ENCODE measurements at regions not wholly inside any gene's neighbourhood (a gene's known extent, or its start where the extent isn't known, plus 50 kb on each side); places are given as distances from the start of the nearest gene placed in this dataset.
"Not testable (repeated sequence)": the region's sequence is repeated elsewhere in the genome, so short reads cannot be mapped to it uniquely, and the experiment has no call there.

GRCh38 chr22:27318516-27318915, 483.0 kb downstream of the MN1 start:
- no peak for TF ChIP-seq EZH2 (IDR thresholded peaks at IDR 0.05; ENCODE audit: borderline replicate concordance, low read depth, low read length, poor library complexity, severe bottlenecking)
- ChIA-PET POLR2A (ENCODE audit: low non-redundant PET) (no interaction called here), CTCF (no interaction called here)
- Histone ChIP-seq H3K27me3 (replicated peaks; ENCODE audit: insufficient read depth, low read depth, low read length, poor library complexity) (no peaks in the 10 kb centered on the region), H3K9me3 (ENCODE audit: low read depth, low read length, poor library complexity, severe bottlenecking) (peaks cover 7% of the 10 kb centered on the region), H3K36me3 (ENCODE audit: insufficient read depth, low read length, poor library complexity, severe bottlenecking) (no peaks in the 10 kb centered on the region), H3K27ac (ENCODE audit: low read depth, low read length, poor library complexity, severe bottlenecking) (peak overlapping the region; percentile 82), H3K4me1 (ENCODE audit: insufficient read depth, low read length, poor library complexity, severe bottlenecking) (peaks cover 29% of the 10 kb centered on the region), H3K4me3 (ENCODE audit: low read depth, low read length, poor library complexity, severe bottlenecking) (peak overlapping the region; percentile 25)
- DNase-seq (ENCODE audit: low spot score), result peak; percentile 92
- BruUV-seq (replicated peaks), result no TSS peak
- intact Hi-C loops (cut with micrococcal nuclease; ENCODE audit: unreplicated experiment), result no loop called here

- no peaks in the 10 kb centered on the region for H3K27me3 ChIP-seq (replicated peaks; ENCODE audit: insufficient read depth, low read depth, low read length, poor library complexity)
- H3K4me3 ChIP-seq (ENCODE audit: low read depth, low read length, poor library complexity, severe bottlenecking), result no peak overlapping the region
- no peaks in the 10 kb centered on the region for H3K36me3 ChIP-seq (ENCODE audit: insufficient read depth, low read length, poor library complexity, severe bottlenecking)
- no peak overlapping the region for H3K27ac ChIP-seq (ENCODE audit: low read depth, low read length, poor library complexity, severe bottlenecking)
- H3K4me1 ChIP-seq (ENCODE audit: insufficient read depth, low read length, poor library complexity, severe bottlenecking), result peaks cover 7% of the 10 kb centered on the region
- intact Hi-C loops (cut with micrococcal nuclease; ENCODE audit: unreplicated experiment), result no loop called here
- POLR2A ChIA-PET (ENCODE audit: low non-redundant PET), result no interaction called here
- no TSS peak for BruUV-seq (replicated peaks)
- H3K9me3 ChIP-seq (ENCODE audit: low read depth, low read length, poor library complexity, severe bottlenecking), result peaks cover 7% of the 10 kb centered on the region
- CTCF ChIA-PET, result no interaction called here
- TF ChIP-seq CTCF (conservative IDR thresholded peaks at IDR 0.05; ENCODE audit: low read depth, low read length), result no peak
- no peak for TF ChIP-seq EZH2 (IDR thresholded peaks at IDR 0.05; ENCODE audit: borderline replicate concordance, low read depth, low read length, poor library complexity, severe bottlenecking)
- no peak for DNase-seq (ENCODE audit: low spot score)
Measured at GRCh38 chr22:27323661-27324060, 477.9 kb downstream of the MN1 start.

- H3K4me3 ChIP-seq (ENCODE audit: low read depth, low read length, poor library complexity, severe bottlenecking); H3K9me3 ChIP-seq (ENCODE audit: low read depth, low read length, poor library complexity, severe bottlenecking); intact Hi-C loops (cut with micrococcal nuclease; ENCODE audit: unreplicated experiment); BruUV-seq (replicated peaks); H3K36me3 ChIP-seq (ENCODE audit: insufficient read depth, low read length, poor library complexity, severe bottlenecking); H3K27ac ChIP-seq (ENCODE audit: low read depth, low read length, poor library complexity, severe bottlenecking); H3K27me3 ChIP-seq (replicated peaks; ENCODE audit: insufficient read depth, low read depth, low read length, poor library complexity); DNase-seq (ENCODE audit: low spot score); H3K4me1 ChIP-seq (ENCODE audit: insufficient read depth, low read length, poor library complexity, severe bottlenecking); POLR2A ChIA-PET (ENCODE audit: low non-redundant PET); CTCF ChIA-PET: not testable (repeated sequence)
Measured at GRCh38 chr22:27324908-27325307, 476.6 kb downstream of the MN1 start.

- POLR2A ChIA-PET (ENCODE audit: low non-redundant PET), result no interaction called here
- no peaks in the 10 kb centered on the region for H3K36me3 ChIP-seq (ENCODE audit: insufficient read depth, low read length, poor library complexity, severe bottlenecking)
- BruUV-seq (replicated peaks), result no TSS peak
- CTCF ChIA-PET, result no interaction called here
- intact Hi-C loops (cut with micrococcal nuclease; ENCODE audit: unreplicated experiment), result no loop called here
- no peak overlapping the region for H3K27ac ChIP-seq (ENCODE audit: low read depth, low read length, poor library complexity, severe bottlenecking)
- TF ChIP-seq CTCF (conservative IDR thresholded peaks at IDR 0.05; ENCODE audit: low read depth, low read length), result no peak
- no peak for TF ChIP-seq EZH2 (IDR thresholded peaks at IDR 0.05; ENCODE audit: borderline replicate concordance, low read depth, low read length, poor library complexity, severe bottlenecking)
- H3K4me3 ChIP-seq (ENCODE audit: low read depth, low read length, poor library complexity, severe bottlenecking), result no peak overlapping the region
- H3K27me3 ChIP-seq (replicated peaks; ENCODE audit: insufficient read depth, low read depth, low read length, poor library complexity), result no peaks in the 10 kb centered on the region
- no peak for DNase-seq (ENCODE audit: low spot score)
- H3K4me1 ChIP-seq (ENCODE audit: insufficient read depth, low read length, poor library complexity, severe bottlenecking), result no peaks in the 10 kb centered on the region
- no peaks in the 10 kb centered on the region for H3K9me3 ChIP-seq (ENCODE audit: low read depth, low read length, poor library complexity, severe bottlenecking)
Measured at GRCh38 chr22:27327497-27327896, 474.1 kb downstream of the MN1 start.

Measured in A673 (cell line).